ENCODE measurements at regions not wholly inside any gene's neighbourhood (a gene's known extent, or its start where the extent isn't known, plus 50 kb on each side); places are given as distances from the start of the nearest gene placed in this dataset.

- TF ChIP-seq, protein P1, sequence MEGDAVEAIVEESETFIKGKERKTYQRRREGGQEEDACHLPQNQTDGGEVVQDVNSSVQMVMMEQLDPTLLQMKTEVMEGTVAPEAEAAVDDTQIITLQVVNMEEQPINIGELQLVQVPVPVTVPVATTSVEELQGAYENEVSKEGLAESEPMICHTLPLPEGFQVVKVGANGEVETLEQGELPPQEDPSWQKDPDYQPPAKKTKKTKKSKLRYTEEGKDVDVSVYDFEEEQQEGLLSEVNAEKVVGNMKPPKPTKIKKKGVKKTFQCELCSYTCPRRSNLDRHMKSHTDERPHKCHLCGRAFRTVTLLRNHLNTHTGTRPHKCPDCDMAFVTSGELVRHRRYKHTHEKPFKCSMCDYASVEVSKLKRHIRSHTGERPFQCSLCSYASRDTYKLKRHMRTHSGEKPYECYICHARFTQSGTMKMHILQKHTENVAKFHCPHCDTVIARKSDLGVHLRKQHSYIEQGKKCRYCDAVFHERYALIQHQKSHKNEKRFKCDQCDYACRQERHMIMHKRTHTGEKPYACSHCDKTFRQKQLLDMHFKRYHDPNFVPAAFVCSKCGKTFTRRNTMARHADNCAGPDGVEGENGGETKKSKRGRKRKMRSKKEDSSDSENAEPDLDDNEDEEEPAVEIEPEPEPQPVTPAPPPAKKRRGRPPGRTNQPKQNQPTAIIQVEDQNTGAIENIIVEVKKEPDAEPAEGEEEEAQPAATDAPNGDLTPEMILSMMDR (IDR thresholded peaks at IDR 0.05) = no peak
- TF ChIP-seq POLR2A (IDR thresholded peaks at IDR 0.05) = no peak
These were observed 416.9 kb upstream of the SMARCA2 start for GRCh38 chr9:1598270-1598669.

Data from transverse colon (tissue), 3 donors.